Muscle of leg (tissue), 3 donors: ENCODE measurements at regions not wholly inside any gene's neighbourhood (a gene's known extent, or its start where the extent isn't known, plus 50 kb on each side); places are given as distances from the start of the nearest gene placed in this dataset.
"Not testable (repeated sequence)": the region's sequence is repeated elsewhere in the genome, so short reads cannot be mapped to it uniquely, and the experiment has no call there.

ENCODE experiments used
- DNase-seq: peaks from one replicate; pipeline ENCODE4 v3.0.0; 2013
- H3K27ac ChIP-seq: one replicate; pipeline ENCODE4 v1.5.1; 2013; ENCODE audit warnings: mild to moderate bottlenecking, low read length, control low read depth
- H3K27me3 ChIP-seq: one replicate; pipeline ENCODE4 v1.6.1; 2013; ENCODE audit warnings: low read length; ENCODE audit not compliant: control insufficient read depth, insufficient read depth
- H3K36me3 ChIP-seq: one replicate; pipeline ENCODE4 v1.6.1; 2013; ENCODE audit warnings: low read length; ENCODE audit not compliant: control insufficient read depth, insufficient read depth
- H3K4me1 ChIP-seq: one replicate; pipeline ENCODE4 v1.6.1; 2013; ENCODE audit warnings: low read length; ENCODE audit not compliant: control insufficient read depth, insufficient read depth
- H3K4me3 ChIP-seq: one replicate; pipeline ENCODE4 v1.5.1; 2013; ENCODE audit warnings: low read length, control low read depth
- H3K9me3 ChIP-seq: replicated peaks from 2 replicates; pipeline ENCODE4 v1.6.1; 2013; ENCODE audit warnings: low read depth, low read length; ENCODE audit not compliant: control insufficient read depth
- WGBS: methylation state at CpG from one replicate; pipeline ENCODE4 v1.1.5; 2013; ENCODE audit warnings: missing lambda C conversion rate; ENCODE audit not compliant: insufficient coverage; 5-methylcytosine and 5-hydroxymethylcytosine counted together

GRCh38 chr9:41075671-41076070, 52.8 kb downstream of the FOXD4L6 start:
- not testable (repeated sequence) for H3K9me3 ChIP-seq, DNase-seq, H3K36me3 ChIP-seq, H3K27me3 ChIP-seq, H3K27ac ChIP-seq, H3K4me3 ChIP-seq, H3K4me1 ChIP-seq
- WGBS: no CpG with 5 or more reads among the region's 1 CpG

GRCh38 chr9:41074356-41074942, 54.0 kb downstream of the FOXD4L6 start:
- not testable (repeated sequence) for H3K27me3 ChIP-seq, H3K9me3 ChIP-seq, H3K36me3 ChIP-seq, H3K4me1 ChIP-seq
- Histone ChIP-seq H3K27ac (peak overlapping the region; percentile 82), H3K4me3 (peak overlapping the region; percentile 60)
- DNase-seq: peak; percentile 25
- WGBS: 7% methylated on average over 58 of the region's 63 CpGs

GRCh38 chr9:41073471-41074243, 54.8 kb downstream of the FOXD4L6 start:
- DNase-seq, H3K4me1 ChIP-seq, H3K36me3 ChIP-seq, H3K27me3 ChIP-seq, H3K9me3 ChIP-seq: not testable (repeated sequence)
- H3K4me3 ChIP-seq: peak overlapping the region; percentile 60
- 16% methylated on average over 26 of the region's 39 CpGs for WGBS
- peak overlapping the region; percentile 13 for H3K27ac ChIP-seq

GRCh38 chr9:41064125-41064795, 64.2 kb downstream of the FOXD4L6 start:
- not testable (repeated sequence) for H3K27me3 ChIP-seq, H3K27ac ChIP-seq, H3K4me3 ChIP-seq, H3K9me3 ChIP-seq, H3K4me1 ChIP-seq, H3K36me3 ChIP-seq
- WGBS: 0% methylated on average over 1 of the region's 8 CpGs
- DNase-seq: peak; percentile 20

DNA sequence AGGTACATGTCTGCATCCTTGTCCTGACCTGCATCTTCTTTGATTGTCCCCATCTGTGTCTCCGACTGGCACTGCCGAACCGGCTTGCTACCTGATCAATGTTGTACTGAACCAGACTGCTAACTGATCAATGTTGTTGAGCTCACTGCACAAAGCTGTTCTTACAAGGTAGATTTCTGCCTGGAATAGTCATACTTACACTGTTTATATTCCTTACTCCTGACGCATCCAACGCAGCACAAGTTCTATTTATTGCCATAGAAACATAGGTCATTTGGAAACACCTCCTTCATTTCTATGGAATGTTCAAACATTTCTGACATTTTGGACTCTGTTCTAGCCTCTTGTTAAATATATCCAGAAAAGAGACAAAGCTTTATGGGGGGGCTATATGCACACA, 65.2 kb downstream of the FOXD4L6 start:
- not testable (repeated sequence) for H3K27me3 ChIP-seq, H3K4me1 ChIP-seq, H3K27ac ChIP-seq, H3K36me3 ChIP-seq, DNase-seq, H3K9me3 ChIP-seq, H3K4me3 ChIP-seq
- no CpG with 5 or more reads among the region's 5 CpGs for WGBS

DNA sequence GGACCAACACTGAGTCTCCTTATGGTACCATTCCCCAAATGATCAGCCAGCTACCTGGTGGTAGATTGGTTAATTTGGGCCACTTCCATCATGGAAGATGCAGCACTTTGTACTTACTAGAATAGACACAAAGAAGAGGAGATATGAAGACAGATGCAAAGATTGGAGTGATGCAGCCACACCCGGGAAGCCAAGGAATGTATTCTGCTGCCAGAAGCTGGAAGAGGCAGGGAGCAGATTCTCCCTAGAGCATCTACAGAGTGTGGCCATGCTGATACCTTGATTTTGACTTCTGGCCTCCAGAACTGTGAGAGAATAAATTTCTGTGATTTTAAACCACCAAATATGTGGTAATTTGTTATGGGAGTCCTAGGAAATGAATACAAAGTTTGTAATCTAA, 68.9 kb downstream of the FOXD4L6 start:
- no CpG with 5 or more reads among the region's 1 CpG for WGBS
- not testable (repeated sequence) for DNase-seq, H3K4me1 ChIP-seq, H3K27me3 ChIP-seq, H3K36me3 ChIP-seq, H3K9me3 ChIP-seq, H3K4me3 ChIP-seq, H3K27ac ChIP-seq

- H3K27me3 ChIP-seq, DNase-seq, H3K4me1 ChIP-seq, H3K4me3 ChIP-seq, H3K9me3 ChIP-seq, H3K36me3 ChIP-seq, H3K27ac ChIP-seq: not testable (repeated sequence)
- no CpG with 5 or more reads among the region's 4 CpGs for WGBS
These were observed 74.7 kb downstream of the FOXD4L6 start for GRCh38 chr9:41053666-41054363.

GRCh38 chr9:41048672-41049071, 79.8 kb downstream of the FOXD4L6 start:
- H3K27ac ChIP-seq, H3K27me3 ChIP-seq, H3K9me3 ChIP-seq, H3K4me1 ChIP-seq, H3K4me3 ChIP-seq, H3K36me3 ChIP-seq, DNase-seq: not testable (repeated sequence)
- WGBS: no CpG with 5 or more reads among the region's 2 CpGs

DNA sequence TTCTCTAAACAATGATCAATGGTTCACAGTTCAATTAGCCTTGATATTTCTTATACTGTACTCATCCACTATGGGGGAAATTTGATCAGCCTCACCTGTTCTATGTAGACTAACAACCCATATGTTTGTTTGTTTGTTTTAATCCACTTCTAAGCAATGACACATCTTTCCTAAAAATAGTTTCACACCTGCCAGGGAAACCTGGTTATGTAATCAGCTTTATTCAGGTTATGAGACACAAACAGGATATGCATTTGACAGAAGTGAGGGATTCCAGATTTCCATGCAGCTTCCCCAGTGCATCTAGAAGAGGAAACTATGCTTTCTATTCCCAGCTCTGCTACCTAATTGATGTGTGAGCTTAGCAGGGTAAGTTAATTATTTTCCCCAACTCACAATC, 80.7 kb downstream of the FOXD4L6 start:
- not testable (repeated sequence) for H3K4me1 ChIP-seq, H3K27ac ChIP-seq, H3K27me3 ChIP-seq, H3K4me3 ChIP-seq, H3K9me3 ChIP-seq, H3K36me3 ChIP-seq, DNase-seq

GRCh38 chr9:41044930-41045329, 83.6 kb downstream of the FOXD4L6 start:
- not testable (repeated sequence) for H3K4me1 ChIP-seq, H3K27me3 ChIP-seq, DNase-seq, H3K36me3 ChIP-seq, H3K4me3 ChIP-seq, H3K27ac ChIP-seq, H3K9me3 ChIP-seq
- no CpG with 5 or more reads among the region's 2 CpGs for WGBS
